GM21381 (cell line): ENCODE measurements at regions not wholly inside any gene's neighbourhood (a gene's known extent, or its start where the extent isn't known, plus 50 kb on each side); places are given as distances from the start of the nearest gene placed in this dataset.

Experiments
- ATAC-seq: cut with Tn5 transposase; IDR thresholded peaks from one replicate; pipeline ENCODE4 v1.9.1; 2021; ENCODE audit warnings: mild to moderate bottlenecking, moderate library complexity; ENCODE audit not compliant: unreplicated experiment

- ATAC-seq = no peak
These were observed 475.5 kb downstream of the TBC1D22A start for GRCh38 chr22:47237890-47238480.

- ATAC-seq = no peak
These were observed 474.3 kb downstream of the TBC1D22A start for GRCh38 chr22:47236718-47237117.

GRCh38 chr22:47236161-47236560 lies 473.7 kb downstream of the TBC1D22A start:
- no peak for ATAC-seq

- no peak for ATAC-seq
These were observed 471.1 kb downstream of the TBC1D22A start for GRCh38 chr22:47233316-47234243.

- ATAC-seq = no peak
These were observed 470.3 kb downstream of the TBC1D22A start for GRCh38 chr22:47232753-47233152.

GRCh38 chr22:47232197-47232596 lies 469.7 kb downstream of the TBC1D22A start:
- no peak for ATAC-seq

- ATAC-seq = no peak
These were observed 469.3 kb downstream of the TBC1D22A start for GRCh38 chr22:47231759-47232158.

GRCh38 chr22:47230741-47231140 lies 468.3 kb downstream of the TBC1D22A start:
- no peak for ATAC-seq

- no peak for ATAC-seq
These were observed 467.8 kb downstream of the TBC1D22A start for GRCh38 chr22:47230251-47230650.

- ATAC-seq = no peak
These were observed 466.3 kb downstream of the TBC1D22A start for GRCh38 chr22:47228767-47229166.

GRCh38 chr22:47225931-47226633 lies 463.6 kb downstream of the TBC1D22A start:
- ATAC-seq = no peak

GRCh38 chr22:47225080-47225930 lies 462.9 kb downstream of the TBC1D22A start:
- no peak for ATAC-seq
